Hepatic stellate cell (primary cell): ENCODE measurements at regions not wholly inside any gene's neighbourhood (a gene's known extent, or its start where the extent isn't known, plus 50 kb on each side); places are given as distances from the start of the nearest gene placed in this dataset.

Source experiments
- DNase-seq: peaks from one replicate; pipeline ENCODE4 v3.0.0; 2011; ENCODE audit warnings: low spot score

- no peak for DNase-seq
These were observed 63.6 kb downstream of the PCDH7 start for GRCh38 chr4:30783751-30784150.

GRCh38 chr4:30789219-30789671 lies 69.1 kb downstream of the PCDH7 start:
- no peak for DNase-seq

GRCh38 chr4:30790123-30790522 lies 70.0 kb downstream of the PCDH7 start:
- DNase-seq, result no peak

GRCh38 chr4:30790998-30791397 lies 70.8 kb downstream of the PCDH7 start:
- no peak for DNase-seq

GRCh38 chr4:30792601-30793000 lies 72.4 kb downstream of the PCDH7 start:
- DNase-seq, result no peak

- DNase-seq, result no peak
These were observed 81.7 kb downstream of the PCDH7 start for GRCh38 chr4:30801876-30802275.

- peak; percentile 16 for DNase-seq
These were observed 82.6 kb downstream of the PCDH7 start for GRCh38 chr4:30802622-30803323.

- no peak for DNase-seq
These were observed 88.1 kb downstream of the PCDH7 start for GRCh38 chr4:30808276-30808675.

- DNase-seq, result no peak
These were observed 91.1 kb downstream of the PCDH7 start for GRCh38 chr4:30811296-30811695.

- no peak for DNase-seq
These were observed 95.5 kb downstream of the PCDH7 start for GRCh38 chr4:30815685-30816084.

GRCh38 chr4:30817447-30817846 lies 97.3 kb downstream of the PCDH7 start:
- DNase-seq, result no peak

GRCh38 chr4:30818541-30818940 lies 98.4 kb downstream of the PCDH7 start:
- DNase-seq, result no peak

- DNase-seq, result no peak
These were observed 101.1 kb downstream of the PCDH7 start for GRCh38 chr4:30821275-30821674.

GRCh38 chr4:30821859-30822612 lies 101.9 kb downstream of the PCDH7 start:
- peak; percentile 2 for DNase-seq

- no peak for DNase-seq
These were observed 102.9 kb downstream of the PCDH7 start for GRCh38 chr4:30822911-30823551.

GRCh38 chr4:30825008-30825770 lies 105.0 kb downstream of the PCDH7 start:
- DNase-seq, result no peak

GRCh38 chr4:30828264-30828926 lies 108.2 kb downstream of the PCDH7 start:
- DNase-seq, result no peak

- no peak for DNase-seq
These were observed 112.5 kb downstream of the PCDH7 start for GRCh38 chr4:30832639-30833038.

GRCh38 chr4:30833206-30833605 lies 113.0 kb downstream of the PCDH7 start:
- DNase-seq, result no peak

GRCh38 chr4:30835044-30835443 lies 114.9 kb downstream of the PCDH7 start:
- no peak for DNase-seq

GRCh38 chr4:30836231-30836630 lies 116.1 kb downstream of the PCDH7 start:
- no peak for DNase-seq

GRCh38 chr4:30837131-30837539 lies 117.0 kb downstream of the PCDH7 start:
- DNase-seq, result no peak
